ENCODE measurements at regions not wholly inside any gene's neighbourhood (a gene's known extent, or its start where the extent isn't known, plus 50 kb on each side); places are given as distances from the start of the nearest gene placed in this dataset.

DNA sequence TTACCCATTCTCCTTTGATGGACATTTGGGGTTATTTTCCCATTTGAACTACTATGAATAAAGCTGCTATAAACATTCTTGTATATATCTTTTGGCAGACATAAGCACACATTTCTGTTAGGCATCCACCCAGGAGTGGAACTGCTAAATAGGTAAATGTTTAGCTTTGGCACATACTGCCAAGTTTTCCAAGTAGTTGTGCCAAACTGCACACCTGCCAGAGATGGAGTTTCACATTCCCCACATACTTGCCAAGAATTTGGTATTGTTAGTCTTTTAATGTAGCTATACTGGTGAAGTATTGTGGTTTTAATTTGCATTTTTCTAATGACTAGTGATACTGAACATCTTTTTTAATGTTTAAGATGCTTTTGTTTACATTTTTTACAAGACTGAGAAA is 201.0 kb downstream of the GXYLT1 start:
- no peak overlapping the region for H3K4me3 Mint-ChIP-seq (ENCODE audit: unreplicated experiment)
- peaks cover 1% of the 10 kb centered on the region for H3K9me3 Mint-ChIP-seq (ENCODE audit: unreplicated experiment)
- DNase-seq = no peak
- peaks cover 21% of the 10 kb centered on the region for H3K36me3 Mint-ChIP-seq (ENCODE audit: unreplicated experiment)
- H3K4me1 Mint-ChIP-seq (ENCODE audit: low read depth, unreplicated experiment) = no peaks in the 10 kb centered on the region
- H3K27me3 Mint-ChIP-seq (ENCODE audit: unreplicated experiment) = no peaks in the 10 kb centered on the region
- no peak overlapping the region for H3K27ac Mint-ChIP-seq (ENCODE audit: unreplicated experiment)
- TF ChIP-seq, protein P1, sequence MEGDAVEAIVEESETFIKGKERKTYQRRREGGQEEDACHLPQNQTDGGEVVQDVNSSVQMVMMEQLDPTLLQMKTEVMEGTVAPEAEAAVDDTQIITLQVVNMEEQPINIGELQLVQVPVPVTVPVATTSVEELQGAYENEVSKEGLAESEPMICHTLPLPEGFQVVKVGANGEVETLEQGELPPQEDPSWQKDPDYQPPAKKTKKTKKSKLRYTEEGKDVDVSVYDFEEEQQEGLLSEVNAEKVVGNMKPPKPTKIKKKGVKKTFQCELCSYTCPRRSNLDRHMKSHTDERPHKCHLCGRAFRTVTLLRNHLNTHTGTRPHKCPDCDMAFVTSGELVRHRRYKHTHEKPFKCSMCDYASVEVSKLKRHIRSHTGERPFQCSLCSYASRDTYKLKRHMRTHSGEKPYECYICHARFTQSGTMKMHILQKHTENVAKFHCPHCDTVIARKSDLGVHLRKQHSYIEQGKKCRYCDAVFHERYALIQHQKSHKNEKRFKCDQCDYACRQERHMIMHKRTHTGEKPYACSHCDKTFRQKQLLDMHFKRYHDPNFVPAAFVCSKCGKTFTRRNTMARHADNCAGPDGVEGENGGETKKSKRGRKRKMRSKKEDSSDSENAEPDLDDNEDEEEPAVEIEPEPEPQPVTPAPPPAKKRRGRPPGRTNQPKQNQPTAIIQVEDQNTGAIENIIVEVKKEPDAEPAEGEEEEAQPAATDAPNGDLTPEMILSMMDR (IDR thresholded peaks at IDR 0.05; ENCODE audit: partially characterized antibody, unreplicated experiment) = no peak

DNA sequence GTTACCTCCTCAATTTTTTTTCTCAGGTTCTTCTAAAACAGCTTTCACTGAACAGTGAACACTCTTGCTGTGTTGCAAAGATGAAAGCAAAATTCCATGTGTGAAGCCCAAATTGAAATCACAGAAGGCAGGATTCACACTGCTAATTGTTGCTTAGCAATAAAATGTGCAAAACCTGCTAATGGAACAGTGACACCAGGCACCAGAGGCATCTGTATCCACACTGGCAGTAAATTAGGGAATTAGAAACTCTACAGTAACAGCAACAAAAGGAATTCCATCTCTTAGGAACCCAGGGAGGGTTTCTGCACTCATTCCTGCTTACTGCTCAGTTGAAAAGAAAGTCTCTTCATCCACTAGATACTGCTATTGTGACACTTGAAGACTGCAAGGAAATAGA is 202.3 kb downstream of the GXYLT1 start:
- H3K36me3 Mint-ChIP-seq (ENCODE audit: unreplicated experiment) = peaks cover 18% of the 10 kb centered on the region
- H3K27me3 Mint-ChIP-seq (ENCODE audit: unreplicated experiment) = no peaks in the 10 kb centered on the region
- H3K4me3 Mint-ChIP-seq (ENCODE audit: unreplicated experiment) = no peak overlapping the region
- no peak overlapping the region for H3K27ac Mint-ChIP-seq (ENCODE audit: unreplicated experiment)
- no peaks in the 10 kb centered on the region for H3K4me1 Mint-ChIP-seq (ENCODE audit: low read depth, unreplicated experiment)
- DNase-seq = no peak
- TF ChIP-seq, protein P1 (IDR thresholded peaks at IDR 0.05; ENCODE audit: partially characterized antibody, unreplicated experiment) = no peak
- H3K9me3 Mint-ChIP-seq (ENCODE audit: unreplicated experiment) = peaks cover 1% of the 10 kb centered on the region

DNA sequence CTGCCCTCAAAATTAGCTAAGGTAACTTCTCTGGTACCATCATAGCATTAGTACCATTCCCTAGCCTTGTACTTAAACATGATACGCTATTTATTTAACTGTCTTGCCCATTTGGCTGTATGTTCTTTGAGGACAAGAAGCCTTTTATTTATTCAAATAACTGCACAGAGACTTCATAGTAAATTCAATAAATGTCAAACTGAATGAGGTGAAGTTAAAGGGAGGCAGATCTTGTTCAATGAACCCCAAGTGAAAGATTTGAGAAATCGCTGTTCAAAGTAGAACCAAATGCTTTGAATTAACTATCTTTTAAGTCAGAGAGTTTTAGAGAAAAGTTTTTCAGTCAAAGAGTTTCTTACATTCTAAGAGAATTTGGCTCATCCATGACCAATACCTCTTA is 203.6 kb downstream of the GXYLT1 start:
- no peak for DNase-seq
- Mint-ChIP-seq H3K27me3 (ENCODE audit: unreplicated experiment) (no peaks in the 10 kb centered on the region), H3K4me3 (ENCODE audit: unreplicated experiment) (no peak overlapping the region), H3K4me1 (ENCODE audit: low read depth, unreplicated experiment) (no peaks in the 10 kb centered on the region), H3K9me3 (ENCODE audit: unreplicated experiment) (peaks cover 1% of the 10 kb centered on the region), H3K27ac (ENCODE audit: unreplicated experiment) (no peak overlapping the region), H3K36me3 (ENCODE audit: unreplicated experiment) (peaks cover 8% of the 10 kb centered on the region)
- TF ChIP-seq, protein P1 (IDR thresholded peaks at IDR 0.05; ENCODE audit: partially characterized antibody, unreplicated experiment) = no peak

DNA sequence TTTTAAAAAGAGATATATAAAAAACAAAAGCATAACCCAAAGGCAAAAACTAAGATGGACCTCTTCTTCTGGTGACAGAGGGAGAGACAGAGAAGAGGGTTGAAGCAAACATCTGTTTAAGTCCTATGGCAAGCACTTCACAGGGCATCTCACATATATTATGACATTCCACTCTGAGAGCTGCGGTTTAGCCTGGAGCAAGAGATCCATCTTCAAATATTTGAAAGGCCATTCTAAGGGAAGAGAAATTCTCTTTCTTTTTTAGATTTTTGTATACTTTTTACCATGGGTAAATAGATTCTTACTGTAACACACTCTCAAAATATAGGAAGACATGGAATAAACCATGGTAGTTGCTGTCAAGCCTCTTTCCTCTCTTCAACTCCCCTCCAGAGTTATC is 204.1 kb downstream of the GXYLT1 start:
- H3K4me3 Mint-ChIP-seq (ENCODE audit: unreplicated experiment) = no peak overlapping the region
- no peaks in the 10 kb centered on the region for H3K4me1 Mint-ChIP-seq (ENCODE audit: low read depth, unreplicated experiment)
- no peak for DNase-seq
- H3K36me3 Mint-ChIP-seq (ENCODE audit: unreplicated experiment) = peaks cover 8% of the 10 kb centered on the region
- H3K27ac Mint-ChIP-seq (ENCODE audit: unreplicated experiment) = no peak overlapping the region
- peaks cover 1% of the 10 kb centered on the region for H3K9me3 Mint-ChIP-seq (ENCODE audit: unreplicated experiment)
- TF ChIP-seq, protein P1 (IDR thresholded peaks at IDR 0.05; ENCODE audit: partially characterized antibody, unreplicated experiment) = no peak
- H3K27me3 Mint-ChIP-seq (ENCODE audit: unreplicated experiment) = no peaks in the 10 kb centered on the region

DNA sequence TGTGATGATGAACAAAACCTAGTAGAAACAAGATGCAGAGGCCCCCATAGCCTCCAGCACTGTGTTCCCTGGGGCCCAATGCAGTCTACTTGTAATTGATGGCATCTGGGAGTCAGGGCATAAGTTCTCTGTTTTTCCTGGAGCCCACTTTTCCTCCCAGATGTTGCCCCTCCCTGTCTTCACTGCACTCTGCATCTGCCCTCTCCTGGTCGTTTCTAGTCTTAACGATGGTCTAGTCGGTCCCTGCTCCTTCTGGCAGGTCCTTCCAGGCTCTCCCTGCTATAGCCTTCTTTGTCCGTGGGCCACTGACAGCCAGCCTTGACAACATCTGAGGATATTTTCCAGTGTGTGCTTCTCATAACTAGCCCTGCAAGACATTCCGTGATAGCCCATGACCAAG is 208.3 kb downstream of the GXYLT1 start:
- Mint-ChIP-seq H3K9me3 (ENCODE audit: unreplicated experiment) (peaks cover 11% of the 10 kb centered on the region), H3K27me3 (ENCODE audit: unreplicated experiment) (peaks cover 7% of the 10 kb centered on the region), H3K4me3 (ENCODE audit: unreplicated experiment) (no peak overlapping the region), H3K4me1 (ENCODE audit: low read depth, unreplicated experiment) (peaks cover 10% of the 10 kb centered on the region), H3K36me3 (ENCODE audit: unreplicated experiment) (peaks cover 5% of the 10 kb centered on the region), H3K27ac (ENCODE audit: unreplicated experiment) (no peak overlapping the region)
- no peak for DNase-seq
- TF ChIP-seq, protein P1 (IDR thresholded peaks at IDR 0.05; ENCODE audit: partially characterized antibody, unreplicated experiment) = no peak

Data from glutamatergic neuron (in vitro differentiated cells).